GM12878 (cell line): ENCODE measurements at regions not wholly inside any gene's neighbourhood (a gene's known extent, or its start where the extent isn't known, plus 50 kb on each side); places are given as distances from the start of the nearest gene placed in this dataset.

Experiments used
- CBX5 ChIP-seq: sonication (generic); IDR thresholded peaks from 2 replicates; pipeline ENCODE4 v1.6.1; 2016; ENCODE audit warnings: low read depth, moderate library complexity, mild to moderate bottlenecking, inconsistent platforms
- CTCF ChIP-seq, 3 experiments: IDR thresholded peaks in 2 of 3; conservative IDR thresholded peaks in 1 of 3; 2 replicates each; pipeline ENCODE4 v1.5.1; 2011; ENCODE audit warnings: low read depth in 3 of 3, low read length in 3 of 3, mild to moderate bottlenecking in 3 of 3, control low read depth in 2 of 3, moderate library complexity in 2 of 3, inconsistent platforms in 1 of 3, mixed read lengths in 1 of 3; ENCODE audit not compliant: control insufficient read depth in 2 of 3, insufficient read depth in 1 of 3; ENCODE audit errors: extremely low read depth in 1 of 3
- EZH2 ChIP-seq: IDR thresholded peaks from 2 replicates; pipeline ENCODE4 v1.6.1; 2012; ENCODE audit warnings: low read depth, mild to moderate bottlenecking, control low read depth, inconsistent platforms, low read length, borderline replicate concordance; ENCODE audit not compliant: control insufficient read depth
- LARP7 ChIP-seq: fragments of 450-650 bp; IDR thresholded peaks from 2 replicates; pipeline ENCODE4 v1.6.1; 2017; ENCODE audit warnings: mild to moderate bottlenecking
- MEF2A ChIP-seq: IDR thresholded peaks from 2 replicates; pipeline ENCODE4 v1.6.1; 2011; ENCODE audit warnings: low read depth, mild to moderate bottlenecking, low read length, moderate library complexity; ENCODE audit not compliant: insufficient read depth
- POLR2A ChIP-seq: IDR thresholded peaks from 2 replicates; pipeline ENCODE4 v1.6.1; 2011; ENCODE audit warnings: low read depth, mild to moderate bottlenecking, low read length
- RB1 ChIP-seq: fragments of 450-650 bp; formaldehyde crosslinking; IDR thresholded peaks from 2 replicates; pipeline ENCODE4 v1.6.1; 2017; ENCODE audit warnings: mild to moderate bottlenecking, borderline replicate concordance
- SUPT20H ChIP-seq: IDR thresholded peaks from 2 replicates; pipeline ENCODE4 v1.6.1; 2011; ENCODE audit warnings: low read depth, mild to moderate bottlenecking, low read length, moderate library complexity, borderline replicate concordance; ENCODE audit not compliant: control insufficient read depth
- TAF1 ChIP-seq: IDR thresholded peaks from 2 replicates; pipeline ENCODE4 v1.6.1; 2011; ENCODE audit warnings: mild to moderate bottlenecking, low read depth, low read length, borderline replicate concordance
- TCF3 ChIP-seq: IDR thresholded peaks from 2 replicates; pipeline ENCODE4 v1.6.1; 2012; ENCODE audit warnings: low read depth, mild to moderate bottlenecking, low read length, borderline replicate concordance; ENCODE audit not compliant: insufficient read depth
- USF1 ChIP-seq: IDR thresholded peaks from 2 replicates; pipeline ENCODE4 v1.6.1; 2011; ENCODE audit warnings: borderline replicate concordance, low read depth, mild to moderate bottlenecking, moderate library complexity, mixed read lengths, low read length; ENCODE audit not compliant: insufficient read depth; ENCODE audit errors: extremely low read length

- no peak for TF ChIP-seq POLR2A
- no peak for TF ChIP-seq LARP7
- no peak for TF ChIP-seq TAF1
- TF ChIP-seq USF1: no peak
- TF ChIP-seq SUPT20H: no peak
- no peak for TF ChIP-seq EZH2
- TF ChIP-seq RB1: no peak
- no peak for TF ChIP-seq TCF3
- TF ChIP-seq CBX5: no peak
- TF ChIP-seq MEF2A: no peak
- TF ChIP-seq CTCF (IDR thresholded peaks at IDR 0.05 in 2 of 3, conservative IDR thresholded peaks at IDR 0.05 in 1 of 3; ENCODE audit: control insufficient read depth in 2 of 3, extremely low read depth in 1 of 3, insufficient read depth in 1 of 3, low read depth in 3 of 3, low read length in 3 of 3): no peak
Observed at GRCh38 chr4:163922302-163922701, 427.8 kb downstream of the TMA16 start.
